H9 (cell line): ENCODE measurements at regions not wholly inside any gene's neighbourhood (a gene's known extent, or its start where the extent isn't known, plus 50 kb on each side); places are given as distances from the start of the nearest gene placed in this dataset.
A peak's percentile ranks its signal among the peaks of the same experiment; 100 is the strongest.

Experiments used
- DNase-seq: peaks from one replicate; pipeline ENCODE4 v3.0.0-alpha.2; 2017
- H2AFZ ChIP-seq: one replicate; pipeline ENCODE4 v1.6.1; 2013; ENCODE audit warnings: mild to moderate bottlenecking, low read length, control low read depth, moderate library complexity
- H2AK5ac ChIP-seq: 2 replicates; pipeline ENCODE4 v1.6.1; 2013; ENCODE audit warnings: low read length, control low read depth, mixed read lengths; ENCODE audit not compliant: insufficient read length
- H2BK120ac ChIP-seq: one replicate; pipeline ENCODE4 v1.6.1; 2013; ENCODE audit warnings: low read depth, mild to moderate bottlenecking, low read length, control low read depth, inconsistent platforms; ENCODE audit not compliant: poor library complexity, severe bottlenecking
- H2BK12ac ChIP-seq: 2 replicates; pipeline ENCODE4 v1.6.1; 2013; ENCODE audit warnings: low read length, control low read depth, mixed read lengths, low read depth; ENCODE audit not compliant: insufficient read length
- H2BK15ac ChIP-seq: 2 replicates; pipeline ENCODE4 v1.6.1; 2013; ENCODE audit warnings: low read depth, low read length, control low read depth
- H2BK20ac ChIP-seq: one replicate; pipeline ENCODE4 v1.6.1; 2013; ENCODE audit warnings: low read depth, mild to moderate bottlenecking, low read length, control low read depth, inconsistent platforms; ENCODE audit not compliant: poor library complexity, severe bottlenecking
- H2BK5ac ChIP-seq: 2 replicates; pipeline ENCODE4 v1.6.1; 2013; ENCODE audit warnings: low read length, control low read depth, mixed read lengths; ENCODE audit not compliant: insufficient read length
- H3K14ac ChIP-seq: 2 replicates; pipeline ENCODE4 v1.6.1; 2013; ENCODE audit warnings: low read length, control low read depth; ENCODE audit not compliant: insufficient read depth
- H3K18ac ChIP-seq: 2 replicates; pipeline ENCODE4 v1.6.1; 2013; ENCODE audit warnings: low read depth, mild to moderate bottlenecking, mixed read lengths, low read length, control low read depth; ENCODE audit not compliant: insufficient read length
- H3K23ac ChIP-seq: 2 replicates; pipeline ENCODE4 v1.6.1; 2013; ENCODE audit warnings: low read length, control low read depth, mixed read lengths, low read depth; ENCODE audit not compliant: insufficient read length
- H3K23me2 ChIP-seq: 2 replicates; pipeline ENCODE4 v1.6.1; 2013; ENCODE audit warnings: low read depth, mild to moderate bottlenecking, mixed read lengths, low read length, control low read depth; ENCODE audit not compliant: insufficient read length, poor library complexity, severe bottlenecking
- H3K27ac ChIP-seq: 2 replicates; pipeline ENCODE4 v1.5.1; 2013; ENCODE audit warnings: low read length, control low read depth, mixed read lengths, low read depth; ENCODE audit not compliant: insufficient read length
- H3K27me3 ChIP-seq: 2 replicates; pipeline ENCODE4 v1.6.1; 2013; ENCODE audit warnings: low read length, control low read depth, inconsistent platforms; ENCODE audit not compliant: insufficient read depth
- H3K4ac ChIP-seq: 2 replicates; pipeline ENCODE4 v1.6.1; 2013; ENCODE audit warnings: low read depth, mild to moderate bottlenecking, control low read depth, inconsistent platforms, low read length, moderate library complexity
- H3K4me1 ChIP-seq: 2 replicates; pipeline ENCODE4 v1.6.1; 2013; ENCODE audit warnings: low read length, control low read depth, inconsistent platforms; ENCODE audit not compliant: insufficient read depth
- H3K4me2 ChIP-seq: 2 replicates; pipeline ENCODE4 v1.6.1; 2013; ENCODE audit warnings: low read length, control low read depth, mixed read lengths; ENCODE audit not compliant: insufficient read length, insufficient read depth
- H3K56ac ChIP-seq: 2 replicates; pipeline ENCODE4 v1.6.1; 2013; ENCODE audit warnings: low read depth, mild to moderate bottlenecking, mixed read lengths, low read length, control low read depth; ENCODE audit not compliant: insufficient read length
- H3K79me1 ChIP-seq: 2 replicates; pipeline ENCODE4 v1.6.1; 2013; ENCODE audit warnings: low read depth, mild to moderate bottlenecking, moderate library complexity, low read length, control low read depth, inconsistent platforms; ENCODE audit not compliant: insufficient read depth, poor library complexity, severe bottlenecking
- H3K79me2 ChIP-seq: 2 replicates; pipeline ENCODE4 v1.6.1; 2013; ENCODE audit warnings: low read length, control low read depth, inconsistent platforms; ENCODE audit not compliant: insufficient read depth
- H3K9ac ChIP-seq: 2 replicates; pipeline ENCODE4 v1.6.1; 2013; ENCODE audit warnings: low read length, control low read depth, mixed read lengths; ENCODE audit not compliant: insufficient read length; ENCODE audit errors: extremely low read depth
- H3K9me3 ChIP-seq: one replicate; pipeline ENCODE4 v1.6.1; 2013; ENCODE audit warnings: low read depth, low read length, inconsistent platforms; ENCODE audit not compliant: control insufficient read depth
- H3T11ph ChIP-seq: one replicate; pipeline ENCODE4 v1.6.1; 2013; ENCODE audit warnings: mild to moderate bottlenecking, low read length, control low read depth, inconsistent platforms
- H4K20me1 ChIP-seq: one replicate; pipeline ENCODE4 v1.6.1; 2013; ENCODE audit not compliant: control insufficient read depth, insufficient read length, insufficient read depth
- H4K5ac ChIP-seq: 2 replicates; pipeline ENCODE4 v1.6.1; 2013; ENCODE audit warnings: low read depth, mild to moderate bottlenecking, mixed read lengths, low read length, control low read depth; ENCODE audit not compliant: insufficient read length
- H4K8ac ChIP-seq: replicated peaks from 2 replicates; pipeline ENCODE4 v1.6.1; 2013; ENCODE audit warnings: low read length, control low read depth, mixed read lengths, low read depth; ENCODE audit not compliant: insufficient read length
- H4K91ac ChIP-seq: 2 replicates; pipeline ENCODE4 v1.6.1; 2013; ENCODE audit warnings: low read depth, mild to moderate bottlenecking, moderate library complexity, mixed read lengths, low read length, control low read depth; ENCODE audit not compliant: insufficient read length
- H3K27ac Mint-ChIP-seq, 3 experiments: 2 replicates in 2 of 3; 3 replicates in 1 of 3; pipeline ENCODE4 v1.8.0; 2020 to 2021; ENCODE audit warnings: mixed read lengths in 3 of 3, mild to moderate bottlenecking in 1 of 3, moderate library complexity in 1 of 3
- H3K27me3 Mint-ChIP-seq: 2 replicates; pipeline ENCODE4 v1.8.0; 2021; ENCODE audit warnings: low read depth, mild to moderate bottlenecking, moderate library complexity, mixed read lengths
- H3K36me3 Mint-ChIP-seq, 3 experiments: 2 replicates in 2 of 3; 3 replicates in 1 of 3; pipeline ENCODE4 v1.8.0; 2020 to 2021; ENCODE audit warnings: low read depth in 3 of 3, mixed read lengths in 3 of 3; ENCODE audit not compliant: insufficient read depth in 1 of 3
- H3K4me1 Mint-ChIP-seq, 2 experiments: 2 replicates each; pipeline ENCODE4 v1.8.0; 2020; ENCODE audit warnings: mixed read lengths in 2 of 2
- H3K4me3 Mint-ChIP-seq, 2 experiments: 2 replicates in 1 of 2; 3 replicates in 1 of 2; pipeline ENCODE4 v1.8.0; 2020 to 2021; ENCODE audit warnings: mild to moderate bottlenecking in 2 of 2, mixed read lengths in 2 of 2, moderate library complexity in 1 of 2
- H3K9me3 Mint-ChIP-seq, 2 experiments: 2 replicates in 1 of 2; 3 replicates in 1 of 2; pipeline ENCODE4 v1.8.0; 2020; ENCODE audit warnings: mild to moderate bottlenecking in 2 of 2, mixed read lengths in 2 of 2, moderate library complexity in 1 of 2
- CTCF ChIP-seq: fragments of 200-600 bp; sonication (generic); conservative IDR thresholded peaks from 3 replicates; pipeline ENCODE4 v1.8.0; 2021; ENCODE audit warnings: antibody characterized with exemption, mild to moderate bottlenecking
- WGBS: extraction: QIAGEN DNeasy Blood & Tissue Kit; methylation state at CpG from one replicate; pipeline ENCODE4 v1.1.7; 2013; ENCODE audit warnings: missing lambda C conversion rate, low lambda C conversion rate, mixed read lengths; ENCODE audit not compliant: insufficient read length; ENCODE audit errors: extremely low coverage; 5-methylcytosine and 5-hydroxymethylcytosine counted together

DNA sequence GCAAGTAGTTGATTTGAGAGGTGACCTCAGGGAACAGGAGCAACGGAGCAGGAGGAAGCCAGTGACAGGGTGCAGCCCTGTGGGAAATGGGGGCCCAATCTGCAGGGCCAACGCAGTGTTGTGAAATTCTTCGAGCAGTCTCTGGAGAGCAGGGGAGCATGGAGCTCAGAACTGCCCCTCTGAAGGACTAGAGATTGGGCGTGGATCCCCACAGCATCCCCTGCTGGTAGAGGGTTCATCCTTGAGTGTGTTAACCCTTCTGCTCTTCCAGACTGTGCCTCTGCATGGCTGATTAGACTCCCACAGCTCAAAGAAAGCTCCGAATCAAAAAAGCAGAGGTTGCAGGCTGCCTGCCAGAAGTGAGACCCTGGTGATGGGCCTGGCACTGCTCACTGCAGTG, 77.9 kb upstream of the UQCRFS1 start:
- Histone ChIP-seq H3K9me3 (no peaks in the 10 kb centered on the region), H2BK12ac (no peak overlapping the region), H2BK120ac (no peak overlapping the region), H2AK5ac (no peak overlapping the region), H3K4ac (no peak overlapping the region), H3K27ac (no peak overlapping the region), H2BK5ac (no peak overlapping the region), H4K5ac (no peak overlapping the region), H3K9ac (no peak overlapping the region), H4K20me1 (no peaks in the 10 kb centered on the region), H3K79me1 (no peaks in the 10 kb centered on the region), H3K4me2 (no peak overlapping the region), H2BK15ac (no peak overlapping the region), H3K56ac (no peak overlapping the region), H3K18ac (no peak overlapping the region), H3K23me2 (no peaks in the 10 kb centered on the region), H3K14ac (no peak overlapping the region), H4K91ac (no peak overlapping the region), H3K27me3 (no peaks in the 10 kb centered on the region), H3T11ph (no peak overlapping the region), H2AFZ (no peak overlapping the region), H2BK20ac (no peak overlapping the region), H4K8ac (no peak overlapping the region), H3K23ac (no peak overlapping the region), H3K4me1 (no peaks in the 10 kb centered on the region), H3K79me2 (no peaks in the 10 kb centered on the region)
- DNase-seq: no peak
- H3K36me3 Mint-ChIP-seq: no peaks in the 10 kb centered on the region; a peak in 1 of 7 replicates
- no peak overlapping the region for H3K4me3 Mint-ChIP-seq
- H3K27ac Mint-ChIP-seq: no peak overlapping the region
- H3K27me3 Mint-ChIP-seq: peaks cover 23% of the 10 kb centered on the region
- peaks cover 4 to 8% of the 10 kb centered on the region in 2 experiments; a peak in 3 of 5 replicates for H3K9me3 Mint-ChIP-seq
- WGBS: no CpG with 5 or more reads among the region's 5 CpGs
- H3K4me1 Mint-ChIP-seq: peaks cover 25 to 29% of the 10 kb centered on the region in 2 experiments
- TF ChIP-seq CTCF: peak; percentile 49
